Astrocyte of the cerebellum (primary cell): ENCODE measurements at regions not wholly inside any gene's neighbourhood (a gene's known extent, or its start where the extent isn't known, plus 50 kb on each side); places are given as distances from the start of the nearest gene placed in this dataset.
"Not testable (repeated sequence)": the region's sequence is repeated elsewhere in the genome, so short reads cannot be mapped to it uniquely, and the experiment has no call there.

Experiments
- DNase-seq: peaks from one replicate; pipeline ENCODE4 v3.0.0-alpha.2; 2011; ENCODE audit warnings: low read depth
- H3K4me3 ChIP-seq: 2 replicates; pipeline ENCODE4 v1.5.1; 2011; ENCODE audit warnings: mild to moderate bottlenecking, low read depth, low read length, moderate library complexity
- CTCF ChIP-seq: IDR thresholded peaks from 2 replicates; pipeline ENCODE4 v1.5.1; 2012; ENCODE audit warnings: low read length, low read depth, moderate library complexity, mild to moderate bottlenecking; ENCODE audit errors: missing control alignments
- in situ Hi-C: cut with HindIII; loops from 2 replicates; pipeline ENCODE4 v1.10.0; 2017; ENCODE audit warnings: low sequenced_read_pairs

GRCh38 chr17:73911726-73912372 lies 267.6 kb upstream of the SDK2 start:
- no peak for TF ChIP-seq CTCF
- in situ Hi-C loops = no loop called here
- no peak for DNase-seq
- H3K4me3 ChIP-seq = no peak overlapping the region

GRCh38 chr17:73912373-73912746 lies 268.1 kb upstream of the SDK2 start:
- TF ChIP-seq CTCF = no peak
- no peak for DNase-seq
- in situ Hi-C loops = no loop called here
- H3K4me3 ChIP-seq = no peak overlapping the region

GRCh38 chr17:73914536-73915274 lies 270.5 kb upstream of the SDK2 start:
- in situ Hi-C loops = no loop called here
- no peak for DNase-seq
- TF ChIP-seq CTCF = no peak
- no peak overlapping the region for H3K4me3 ChIP-seq

- H3K4me3 ChIP-seq, in situ Hi-C loops: not testable (repeated sequence)
These were observed 274.8 kb upstream of the SDK2 start for GRCh38 chr17:73919033-73919432.

GRCh38 chr17:73921306-73921705 lies 277.1 kb upstream of the SDK2 start:
- in situ Hi-C loops = no loop called here
- no peak overlapping the region for H3K4me3 ChIP-seq
- no peak for DNase-seq
- TF ChIP-seq CTCF = no peak

More at GRCh38 chr17:73919033-73919432, 274.8 kb upstream of the SDK2 start:
- not testable (repeated sequence) for DNase-seq

- in situ Hi-C loops = no loop called here
- H3K4me3 ChIP-seq = no peak overlapping the region
- no peak for DNase-seq
- no peak for TF ChIP-seq CTCF
These were observed 279.2 kb upstream of the RPL38 start for GRCh38 chr17:73924114-73924908.

GRCh38 chr17:73924909-73925186 lies 278.6 kb upstream of the RPL38 start:
- no peak overlapping the region for H3K4me3 ChIP-seq
- TF ChIP-seq CTCF = no peak
- in situ Hi-C loops = no loop called here
- no peak for DNase-seq
